H1 (cell line): ENCODE measurements at regions not wholly inside any gene's neighbourhood (a gene's known extent, or its start where the extent isn't known, plus 50 kb on each side); places are given as distances from the start of the nearest gene placed in this dataset.

Experiments
- CTCF ChIA-PET: fragments of 300-600 bp; sonication (Branson Sonifier 250); formaldehyde crosslinking; loops from one replicate; lab custom pipeline; 2021; ENCODE audit not compliant: partially characterized antibody; lab: Charles Lee
- POLR2A ChIA-PET: fragments of 300-600 bp; sonication (Branson Sonifier 250); formaldehyde crosslinking; loops from one replicate; lab custom pipeline; 2021; ENCODE audit warnings: inconsistent platforms; ENCODE audit not compliant: partially characterized antibody; lab: Charles Lee
- DNase-seq, 2 experiments: peaks; one replicate each; pipeline versions ENCODE4 v3.0.0 to v3.0.0-alpha.2; 2010 to 2022; ENCODE audit warnings: low spot score in 2 of 2, low read depth in 1 of 2, mixed read lengths in 1 of 2
- FAIRE-seq: peaks from 2 replicates; lab custom pipeline; 2011; peaks lifted over from hg19 to GRCh38; lab: Jason Lieb, UNC
- H2AFZ ChIP-seq: 2 replicates; pipeline ENCODE4 v1.8.1; 2012; ENCODE audit warnings: low read length, inconsistent platforms
- H2AK5ac ChIP-seq: 2 replicates; pipeline ENCODE4 v1.6.1; 2013; ENCODE audit warnings: low read depth, low read length
- H2BK120ac ChIP-seq: replicated peaks from 2 replicates; pipeline ENCODE3; 2013; ENCODE audit warnings: low read depth, low read length, inconsistent platforms
- H2BK12ac ChIP-seq: 2 replicates; pipeline ENCODE4 v1.6.1; 2013; ENCODE audit warnings: low read depth, low read length
- H2BK15ac ChIP-seq: 2 replicates; pipeline ENCODE4 v1.6.1; 2013; ENCODE audit warnings: low read length
- H2BK20ac ChIP-seq: 2 replicates; pipeline ENCODE4 v1.6.1; 2013; ENCODE audit warnings: low read length
- H2BK5ac ChIP-seq: 2 replicates; pipeline ENCODE4 v1.6.1; 2013; ENCODE audit warnings: low read depth, low read length
- H3K14ac ChIP-seq: 2 replicates; pipeline ENCODE4 v1.6.1; 2013; ENCODE audit warnings: inconsistent platforms; ENCODE audit not compliant: insufficient read length
- H3K18ac ChIP-seq: 2 replicates; pipeline ENCODE4 v1.6.1; 2013; ENCODE audit warnings: low read length; ENCODE audit errors: extremely low read depth
- H3K23ac ChIP-seq: 2 replicates; pipeline ENCODE4 v1.6.1; 2013; ENCODE audit warnings: inconsistent platforms; ENCODE audit not compliant: insufficient read length
- H3K23me2 ChIP-seq: 2 replicates; pipeline ENCODE4 v1.6.1; 2013; ENCODE audit warnings: low read depth, low read length
- H3K27ac ChIP-seq: 2 replicates; pipeline ENCODE4 v1.6.1; 2011; ENCODE audit warnings: low read depth, low read length, inconsistent platforms
- H3K27me3 ChIP-seq, 4 experiments: replicated peaks in 1 of 4; 1 replicate in 1 of 4; 2 replicates in 3 of 4; pipeline versions ENCODE4 v1.6.1 to v1.8.1; 2011 to 2013; ENCODE audit warnings: low read length in 3 of 4, mild to moderate bottlenecking in 3 of 4, inconsistent platforms in 2 of 4, mixed read lengths in 2 of 4, moderate library complexity in 1 of 4; ENCODE audit not compliant: control insufficient read depth in 3 of 4, insufficient read depth in 3 of 4; ENCODE audit errors: extremely low read depth in 1 of 4
- H3K36me3 ChIP-seq, 4 experiments: 2 replicates each; pipeline versions ENCODE4 v1.6.1 to v1.8.1; 2011 to 2013; ENCODE audit warnings: mild to moderate bottlenecking in 4 of 4, low read length in 3 of 4, moderate library complexity in 2 of 4, control low read depth in 1 of 4, inconsistent platforms in 1 of 4; ENCODE audit not compliant: insufficient read depth in 4 of 4, control insufficient read depth in 2 of 4
- H3K4ac ChIP-seq: replicated peaks from 2 replicates; pipeline ENCODE3; 2013; ENCODE audit warnings: low read length, low read depth, mixed read lengths, inconsistent platforms; ENCODE audit not compliant: insufficient read length
- H3K4me1 ChIP-seq, 4 experiments: replicated peaks in 1 of 4; 1 replicate in 1 of 4; 2 replicates in 3 of 4; pipeline versions ENCODE4 v1.6.1 to v1.8.1; 2011 to 2013; ENCODE audit warnings: low read length in 3 of 4, inconsistent platforms in 2 of 4, mixed read lengths in 1 of 4; ENCODE audit not compliant: insufficient read depth in 4 of 4, control insufficient read depth in 3 of 4
- H3K4me2 ChIP-seq, 2 experiments: 2 replicates each; pipeline versions ENCODE4 v1.6.1 to v1.8.1; 2011 to 2013; ENCODE audit warnings: low read depth in 2 of 2, low read length in 2 of 2, control low read depth in 1 of 2, inconsistent platforms in 1 of 2, mild to moderate bottlenecking in 1 of 2; ENCODE audit not compliant: insufficient read depth in 1 of 2
- H3K4me3 ChIP-seq, 4 experiments: fragments of 200-600, 300-600 bp in 1 of 4; sonication (generic), shearing (Covaris generic), sonication (Bioruptor Twin) in 1 of 4; 2 replicates each; pipeline versions ENCODE4 v1.5.1 to v1.8.1; 2011 to 2016; ENCODE audit warnings: low read length in 4 of 4, low read depth in 3 of 4, control low read depth in 2 of 4, inconsistent platforms in 2 of 4, mild to moderate bottlenecking in 2 of 4, mixed read lengths in 1 of 4, moderate library complexity in 1 of 4; ENCODE audit not compliant: insufficient read depth in 2 of 4; ENCODE audit errors: extremely low read depth in 1 of 4
- H3K56ac ChIP-seq: replicated peaks from 2 replicates; pipeline ENCODE3; 2013; ENCODE audit warnings: low read depth, mild to moderate bottlenecking, mixed read lengths, low read length, inconsistent platforms; ENCODE audit not compliant: insufficient read length
- H3K79me1 ChIP-seq: 2 replicates; pipeline ENCODE4 v1.6.1; 2013; ENCODE audit warnings: low read depth, low read length, control low read depth
- H3K79me2 ChIP-seq, 2 experiments: 2 replicates each; pipeline versions ENCODE4 v1.6.1 to v1.8.1; 2012 to 2013; ENCODE audit warnings: low read length in 2 of 2, mild to moderate bottlenecking in 2 of 2, inconsistent platforms in 1 of 2; ENCODE audit not compliant: insufficient read depth in 2 of 2, control insufficient read depth in 1 of 2
- H3K9ac ChIP-seq, 4 experiments: replicated peaks in 1 of 4; 1 replicate in 1 of 4; 2 replicates in 3 of 4; pipeline versions ENCODE4 v1.6.1 to v1.8.1; 2011 to 2013; ENCODE audit warnings: low read depth in 3 of 4, low read length in 3 of 4, control low read depth in 2 of 4, mild to moderate bottlenecking in 2 of 4, moderate library complexity in 2 of 4, inconsistent platforms in 1 of 4; ENCODE audit errors: extremely low read depth in 1 of 4
- H3K9me3 ChIP-seq, 2 experiments: 2 replicates each; pipeline versions ENCODE4 v1.6.1 to v1.8.1; 2012 to 2013; ENCODE audit warnings: mild to moderate bottlenecking in 2 of 2, moderate library complexity in 2 of 2, control low read depth in 1 of 2, inconsistent platforms in 1 of 2, low read depth in 1 of 2, low read length in 1 of 2, mixed read lengths in 1 of 2; ENCODE audit not compliant: insufficient read depth in 2 of 2
- H4K20me1 ChIP-seq, 2 experiments: replicated peaks in 1 of 2; 2 replicates each; pipeline versions ENCODE3 to v1.8.1; 2011 to 2013; ENCODE audit warnings: inconsistent platforms in 2 of 2, low read length in 2 of 2, mild to moderate bottlenecking in 1 of 2; ENCODE audit not compliant: insufficient read depth in 2 of 2, control insufficient read depth in 1 of 2
- H4K5ac ChIP-seq: 2 replicates; pipeline ENCODE4 v1.6.1; 2013; ENCODE audit warnings: low read length, low read depth, mixed read lengths, inconsistent platforms; ENCODE audit not compliant: insufficient read length
- H4K8ac ChIP-seq: 2 replicates; pipeline ENCODE4 v1.8.0; 2013; ENCODE audit warnings: mild to moderate bottlenecking, moderate library complexity, low read length, inconsistent platforms; ENCODE audit not compliant: insufficient read depth; ENCODE audit errors: extremely low read depth
- H4K91ac ChIP-seq: replicated peaks from 2 replicates; pipeline ENCODE3; 2013; ENCODE audit warnings: low read length, mixed read lengths, inconsistent platforms; ENCODE audit not compliant: insufficient read length
- BRCA1 ChIP-seq: IDR thresholded peaks from 2 replicates; pipeline ENCODE4 v1.6.1; 2012; ENCODE audit warnings: low read depth, low read length, improper control_type of control experiment
- CHD2 ChIP-seq: IDR thresholded peaks from 2 replicates; pipeline ENCODE4 v1.6.1; 2012; ENCODE audit warnings: low read length, improper control_type of control experiment
- GABPA ChIP-seq: IDR thresholded peaks from 2 replicates; pipeline ENCODE4 v1.6.1; 2011; ENCODE audit warnings: mild to moderate bottlenecking, low read length, moderate library complexity, borderline replicate concordance; ENCODE audit not compliant: insufficient read depth
- HDAC2 ChIP-seq, 2 experiments: fragments of 300-600 bp in 1 of 2; sonication (generic) in 1 of 2; IDR thresholded peaks; 2 replicates each; pipeline ENCODE4 v1.6.1; 2011 to 2012; ENCODE audit warnings: low read depth in 2 of 2, low read length in 2 of 2, mild to moderate bottlenecking in 2 of 2, moderate library complexity in 2 of 2, borderline replicate concordance in 1 of 2, inconsistent platforms in 1 of 2
- NRF1 ChIP-seq: IDR thresholded peaks from 2 replicates; pipeline ENCODE4 v1.6.1; 2011; ENCODE audit warnings: mild to moderate bottlenecking, low read depth, low read length, improper control_type of control experiment
- SIX5 ChIP-seq: IDR thresholded peaks from 2 replicates; pipeline ENCODE4 v1.6.1; 2011; ENCODE audit warnings: mild to moderate bottlenecking, low read depth, low read length
- TBP ChIP-seq: IDR thresholded peaks from 2 replicates; pipeline ENCODE4 v1.6.1; 2011; ENCODE audit warnings: low read depth, low read length, improper control_type of control experiment
- ZNF274 ChIP-seq: IDR thresholded peaks from 2 replicates; pipeline ENCODE4 v1.7.0; 2012; ENCODE audit warnings: low read length, borderline replicate concordance; ENCODE audit errors: extremely low read depth
- WGBS, 2 experiments: shearing (Covaris generic) in 1 of 2; methylation state at CpG; one replicate each; pipeline versions ENCODE4 v1.1.6 to v1.1.7; 2013 to 2015; ENCODE audit warnings: low lambda C conversion rate in 2 of 2, mixed read lengths in 2 of 2, inconsistent platforms in 1 of 2, low coverage in 1 of 2, missing lambda C conversion rate in 1 of 2; ENCODE audit not compliant: insufficient replicate concordance in 2 of 2, insufficient coverage in 1 of 2, insufficient read length in 1 of 2; ENCODE audit errors: extremely low coverage in 1 of 2, missing lambda C conversion rate in 1 of 2; 5-methylcytosine and 5-hydroxymethylcytosine counted together

DNA sequence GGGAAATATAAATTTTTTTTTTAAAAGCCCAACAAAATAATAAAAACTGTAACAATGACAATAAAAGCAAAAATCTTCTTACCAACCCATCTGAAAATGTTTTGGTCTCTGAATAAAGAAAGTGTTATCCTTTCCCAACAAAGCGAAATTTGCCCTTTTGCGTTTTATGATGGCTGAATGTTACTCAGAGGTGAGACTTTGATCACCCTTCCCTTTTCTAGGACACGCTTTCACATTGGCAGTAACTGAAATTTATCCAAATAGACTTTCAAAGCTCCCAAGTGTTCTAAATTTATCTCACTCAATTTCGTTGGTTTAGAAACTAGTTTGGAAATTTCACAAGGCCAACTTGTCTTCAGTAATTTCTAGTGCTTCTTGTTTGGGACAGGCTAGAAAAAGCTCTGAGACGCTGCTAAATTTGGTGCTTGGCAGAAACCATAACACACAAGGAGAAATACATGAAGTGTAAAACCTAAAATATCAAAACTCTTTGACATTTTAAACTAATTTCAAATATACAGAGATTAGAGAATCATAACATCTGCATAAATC, 354.5 kb upstream of the CITED2 start:
- Histone ChIP-seq H4K5ac (no peak overlapping the region), H2AFZ (no peak overlapping the region), H3K79me2 (no peaks in the 10 kb centered on the region), H3K18ac (no peak overlapping the region), H2BK15ac (no peak overlapping the region), H4K20me1 (no peaks in the 10 kb centered on the region), H3K23me2 (no peaks in the 10 kb centered on the region), H3K36me3 (no peaks in the 10 kb centered on the region), H3K23ac (no peak overlapping the region), H3K56ac (no peak overlapping the region), H3K4me2 (no peak overlapping the region), H4K8ac (no peak overlapping the region), H3K27ac (no peak overlapping the region), H2BK12ac (no peak overlapping the region), H2BK5ac (no peak overlapping the region), H3K4me3 (no peak overlapping the region), H4K91ac (no peak overlapping the region), H3K4ac (no peak overlapping the region), H3K79me1 (no peaks in the 10 kb centered on the region), H3K27me3 (no peaks in the 10 kb centered on the region), H2AK5ac (no peak overlapping the region), H2BK20ac (no peak overlapping the region), H2BK120ac (no peak overlapping the region), H3K9me3 (peaks cover 0 to 4% of the 10 kb centered on the region in 2 experiments; a peak in 1 of 4 replicates), H3K4me1 (no peaks in the 10 kb centered on the region), H3K9ac (no peak overlapping the region), H3K14ac (no peak overlapping the region)
- FAIRE-seq (no peak), DNase-seq (no peak)
- WGBS, 2 experiments = 77% methylated on average over 5 of the region's 5 CpGs; no CpG with 5 or more reads in 1 of the 2 experiments
- CTCF ChIA-PET = no interaction called here
- TF ChIP-seq HDAC2 (IDR thresholded peaks at IDR 0.05; ENCODE audit: borderline replicate concordance in 1 of 2, low read depth in 2 of 2, low read length in 2 of 2) (no peak), BRCA1 (no peak), SIX5 (no peak), CHD2 (no peak), TBP (no peak), NRF1 (no peak), ZNF274 (no peak), GABPA (no peak)
- POLR2A ChIA-PET = no interaction called here
